NCI-H146 (cell line): ENCODE measurements at regions not wholly inside any gene's neighbourhood (a gene's known extent, or its start where the extent isn't known, plus 50 kb on each side); places are given as distances from the start of the nearest gene placed in this dataset.
"Not testable (repeated sequence)": the region's sequence is repeated elsewhere in the genome, so short reads cannot be mapped to it uniquely, and the experiment has no call there.

ENCODE experiments used
- DNase-seq: peaks from one replicate; lab custom pipeline; 2025; lab: John Stamatoyannopoulos, UW

DNA sequence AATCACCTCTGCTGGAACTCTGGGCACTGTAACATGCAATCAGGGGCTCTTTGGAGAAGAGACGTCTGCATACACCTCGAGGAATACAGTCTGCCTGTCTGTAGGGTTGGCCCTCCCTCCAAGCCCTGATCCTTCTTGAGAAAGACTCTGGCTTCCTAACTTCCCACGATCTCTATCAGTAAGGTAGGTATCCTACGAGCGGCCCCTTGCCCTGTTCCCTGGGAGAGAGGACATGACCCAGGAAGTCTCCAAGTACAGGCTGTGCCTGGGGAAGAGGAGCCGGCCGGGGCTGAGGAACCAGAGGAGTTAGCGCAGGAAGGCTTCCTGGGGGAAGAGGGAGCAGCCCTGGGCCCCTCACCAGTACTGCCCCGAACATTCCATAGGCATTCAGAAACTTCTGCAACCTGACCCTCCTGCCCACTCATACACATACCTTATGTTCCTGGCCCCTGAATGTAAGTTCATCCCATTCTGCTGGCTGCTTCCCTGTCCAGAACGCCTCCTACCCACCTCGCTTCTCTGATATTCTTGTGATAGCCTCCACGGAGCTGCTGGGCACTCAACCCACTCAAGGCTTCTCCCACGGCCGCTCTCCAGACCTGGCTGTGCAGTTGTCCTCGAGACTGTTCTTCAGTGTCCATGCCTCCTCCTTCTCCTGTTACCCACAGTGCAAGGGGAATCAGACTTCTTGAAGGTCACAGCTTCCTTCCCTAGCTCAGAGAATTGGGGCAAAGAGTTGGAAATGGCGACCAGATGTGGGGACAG lies 116.1 kb downstream of the CYP26B1 start:
- DNase-seq: no peak

DNA sequence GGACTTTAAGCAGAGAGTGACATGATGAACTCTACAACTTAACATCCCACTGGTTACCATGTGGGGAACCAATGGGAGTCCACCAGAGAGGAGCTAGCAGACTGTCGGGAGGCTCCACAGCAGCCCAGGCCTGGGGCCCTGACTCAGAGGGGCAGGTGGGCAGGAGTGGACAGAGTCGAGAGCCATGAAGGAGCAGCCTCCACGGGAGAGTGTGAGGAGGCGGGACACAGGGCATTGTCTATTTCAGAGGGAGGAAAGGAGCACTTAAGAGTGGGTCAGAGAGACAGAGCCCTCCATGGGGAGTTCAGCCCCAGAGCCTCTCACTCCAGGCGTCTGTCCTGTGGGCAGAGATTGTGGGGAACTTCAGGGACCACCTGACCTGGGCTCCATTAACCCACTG lies 118.7 kb downstream of the CYP26B1 start:
- no peak for DNase-seq

DNA sequence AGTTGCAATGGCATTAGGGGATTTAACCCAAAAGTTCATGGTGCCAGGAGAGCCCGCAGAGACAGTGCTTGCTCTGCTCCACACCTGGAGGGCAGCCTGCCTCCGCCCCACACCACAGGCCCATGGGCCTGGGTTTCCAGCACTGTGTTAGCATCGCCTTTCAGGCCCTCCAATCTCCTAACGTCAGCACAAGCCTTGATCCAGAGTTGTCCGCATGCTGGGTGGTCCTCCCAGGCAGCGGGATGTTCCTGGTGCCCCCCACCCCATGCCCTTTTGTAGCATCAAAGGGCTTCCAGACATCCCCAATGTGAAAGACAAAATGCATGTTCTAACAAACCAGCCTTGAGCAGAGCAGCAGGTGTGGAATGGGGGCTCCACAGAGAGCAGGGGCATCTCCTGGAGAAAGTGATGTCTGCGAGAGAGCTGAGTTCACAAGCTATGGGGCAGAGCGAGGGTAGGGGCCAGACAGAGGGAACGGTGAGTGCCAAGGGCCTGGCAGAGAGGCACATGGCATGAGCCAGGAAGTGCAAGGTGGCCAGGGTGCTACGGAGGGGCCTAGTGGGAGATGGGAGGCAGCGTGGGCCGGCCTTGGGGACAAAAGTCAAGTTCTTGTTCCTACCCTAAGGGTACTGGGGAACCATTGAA lies 119.2 kb downstream of the CYP26B1 start:
- no peak for DNase-seq

DNA sequence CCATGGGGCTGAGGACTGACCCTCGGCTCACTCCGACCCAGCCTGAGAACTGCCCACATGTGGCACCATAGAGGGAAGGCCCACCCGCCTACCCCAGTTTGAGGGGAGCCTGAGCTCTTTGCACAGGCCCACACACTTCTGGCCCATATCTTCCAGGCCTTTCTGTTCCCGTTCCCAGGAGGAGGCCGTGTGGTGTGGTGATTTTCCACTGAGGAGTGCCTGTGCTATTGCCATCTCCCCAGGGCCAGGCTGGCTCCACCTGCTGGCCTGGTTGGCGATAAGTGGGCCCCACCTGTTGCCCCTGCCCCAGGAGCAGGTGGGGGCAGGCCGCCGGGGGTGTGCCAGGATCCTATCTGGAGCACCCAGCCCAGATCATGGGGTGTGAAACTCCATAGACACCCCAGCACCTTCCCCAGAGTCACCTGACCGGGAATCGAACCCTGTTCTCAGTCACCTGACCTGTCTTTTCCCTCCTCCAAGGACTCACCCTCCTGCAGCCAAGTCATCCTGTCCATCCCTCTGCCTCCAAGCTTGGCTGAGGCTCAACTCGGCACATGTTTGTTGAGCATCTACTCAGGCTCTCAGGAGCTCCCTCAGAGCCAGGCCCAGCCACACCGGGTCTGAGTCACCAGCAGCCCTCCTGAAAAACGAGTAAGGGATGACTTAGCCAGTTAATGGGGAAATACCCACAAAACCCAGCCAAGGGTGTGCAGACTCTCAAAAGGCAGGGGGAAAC lies 120.1 kb downstream of the CYP26B1 start:
- DNase-seq: no peak

DNA sequence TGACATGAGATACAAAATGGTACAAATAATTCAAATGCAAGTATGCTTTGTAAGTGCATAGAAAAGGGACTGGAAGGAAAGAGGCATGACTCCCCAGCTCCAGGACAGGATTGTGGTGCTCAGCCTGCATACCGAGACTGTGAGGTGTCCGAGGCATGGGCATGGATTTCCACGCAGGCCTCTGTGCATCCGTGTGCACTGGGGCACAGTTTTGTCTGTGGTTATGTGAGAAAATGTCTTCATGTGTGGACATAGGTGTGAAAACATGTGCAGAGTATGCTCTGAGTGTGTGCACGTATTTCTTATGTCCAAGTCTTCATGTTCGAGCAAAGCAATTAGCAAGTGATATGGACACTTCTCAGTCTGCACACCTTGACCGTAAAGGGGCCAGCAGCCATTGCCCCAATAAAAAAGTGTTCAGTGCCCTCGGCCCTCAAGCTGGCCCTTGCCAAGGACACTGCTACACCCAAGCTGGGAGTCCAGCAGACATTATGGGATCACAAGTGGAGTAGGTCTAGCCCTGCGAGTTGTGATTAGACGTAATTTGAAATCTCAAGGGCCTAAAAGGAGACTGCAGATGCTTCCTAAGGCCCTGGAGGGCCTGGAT lies 120.7 kb downstream of the CYP26B1 start:
- no peak for DNase-seq

DNA sequence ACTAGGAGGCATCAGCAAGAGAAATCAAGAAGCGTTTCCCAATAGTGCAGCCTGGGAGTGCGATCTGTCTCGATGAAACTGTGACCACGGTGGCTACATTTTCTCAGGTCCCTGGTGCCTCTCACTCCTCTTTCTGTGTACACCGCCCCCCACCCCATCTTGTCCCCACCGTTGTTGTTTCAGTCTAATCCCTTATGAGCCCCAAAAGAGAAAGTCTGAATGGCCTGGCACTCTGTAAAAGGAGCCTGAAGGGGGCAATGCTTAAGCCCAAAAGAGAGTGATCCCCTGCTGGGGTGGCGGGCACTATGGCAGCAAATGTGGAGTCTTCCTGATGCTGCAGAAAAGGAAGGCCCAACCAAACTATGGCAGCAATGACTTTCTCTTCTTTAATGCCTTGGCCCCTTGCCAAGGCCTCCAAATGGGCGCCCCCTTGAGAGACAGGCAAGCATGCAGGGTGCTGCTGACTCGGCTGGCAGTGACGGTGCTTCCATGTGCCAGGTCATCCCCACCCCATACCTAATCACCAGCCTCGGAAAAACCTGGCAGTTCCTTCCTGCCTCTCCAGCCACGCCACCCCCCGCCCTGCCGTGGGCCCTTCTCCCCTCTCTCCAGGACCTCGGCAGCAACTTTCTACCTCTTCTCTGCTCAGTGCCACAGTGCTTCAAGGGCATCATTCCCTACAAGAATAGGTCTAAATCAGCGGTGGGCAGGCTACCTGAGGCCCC lies 123.0 kb downstream of the CYP26B1 start:
- no peak for DNase-seq

DNA sequence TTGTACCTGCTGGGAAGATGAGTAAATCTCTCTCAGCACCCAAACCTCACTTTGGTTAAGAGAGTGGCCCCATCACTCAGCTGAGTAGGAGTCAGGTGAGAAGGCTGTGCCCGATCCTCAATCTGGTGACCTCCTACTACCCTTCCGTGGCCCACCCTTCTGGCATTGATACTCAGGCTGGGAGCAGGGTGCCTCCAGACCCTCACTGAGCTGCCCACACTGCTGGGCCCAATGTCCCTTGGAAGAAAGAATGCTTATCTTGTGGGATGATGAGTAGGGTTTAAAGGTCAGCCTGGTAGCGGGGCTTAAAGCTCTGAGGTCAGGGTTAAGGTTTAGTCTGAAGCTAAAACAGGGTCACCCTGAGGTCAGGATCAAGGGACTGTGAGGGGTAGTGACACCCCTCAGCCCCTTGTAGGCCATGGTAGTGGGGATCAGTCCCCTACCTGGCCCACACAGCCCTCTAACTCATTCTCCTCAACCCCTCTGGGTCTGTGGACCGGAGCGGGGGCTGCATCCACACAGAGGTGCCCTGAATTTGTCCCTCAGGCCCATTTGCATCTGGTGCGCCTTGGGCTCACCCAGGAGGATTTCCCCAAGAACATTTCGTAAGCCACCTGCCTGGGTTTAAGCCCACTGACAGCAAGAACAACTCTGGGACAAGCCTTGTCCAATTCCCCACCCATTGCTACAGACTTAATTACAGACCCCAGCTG lies 123.8 kb downstream of the CYP26B1 start:
- no peak for DNase-seq

DNA sequence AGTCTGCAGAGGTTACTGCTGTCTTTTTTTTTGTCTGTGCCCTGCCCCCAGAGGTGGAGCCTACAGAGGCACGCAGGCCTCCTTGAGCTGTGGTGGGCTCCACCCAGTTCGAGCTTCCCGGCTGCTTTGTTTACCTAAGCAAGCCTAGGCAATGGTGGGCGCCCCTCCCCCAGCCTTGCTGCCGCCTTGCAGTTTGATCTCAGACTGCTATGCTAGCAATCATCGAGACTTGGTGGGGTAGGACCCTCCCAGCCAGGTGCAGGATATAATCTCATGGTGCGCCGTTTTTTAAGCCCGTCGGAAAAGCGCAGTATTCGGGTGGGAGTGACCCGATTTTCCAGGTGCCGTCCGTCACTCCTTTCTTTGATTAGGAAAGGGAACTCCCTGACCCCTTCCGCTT lies 126.3 kb downstream of the CYP26B1 start:
- DNase-seq: not testable (repeated sequence)

DNA sequence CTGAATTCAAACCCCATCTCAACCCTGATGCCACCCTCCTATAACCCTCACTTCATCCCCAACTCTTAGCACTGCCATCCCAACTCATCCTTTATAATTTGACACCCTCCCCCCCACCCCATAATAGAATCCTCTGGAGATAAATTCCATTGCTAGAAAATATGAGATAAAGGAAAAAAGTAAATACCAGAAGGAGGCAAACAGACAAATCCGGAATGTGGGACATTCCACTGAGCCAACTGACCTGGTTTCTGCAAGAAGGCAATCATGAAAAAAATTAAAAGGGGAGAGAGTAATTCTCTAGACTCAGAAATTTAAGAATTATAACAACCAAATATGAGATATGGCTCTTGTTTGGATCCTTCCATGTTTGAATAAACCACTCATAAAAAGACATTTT lies 132.4 kb downstream of the CYP26B1 start:
- DNase-seq: no peak

DNA sequence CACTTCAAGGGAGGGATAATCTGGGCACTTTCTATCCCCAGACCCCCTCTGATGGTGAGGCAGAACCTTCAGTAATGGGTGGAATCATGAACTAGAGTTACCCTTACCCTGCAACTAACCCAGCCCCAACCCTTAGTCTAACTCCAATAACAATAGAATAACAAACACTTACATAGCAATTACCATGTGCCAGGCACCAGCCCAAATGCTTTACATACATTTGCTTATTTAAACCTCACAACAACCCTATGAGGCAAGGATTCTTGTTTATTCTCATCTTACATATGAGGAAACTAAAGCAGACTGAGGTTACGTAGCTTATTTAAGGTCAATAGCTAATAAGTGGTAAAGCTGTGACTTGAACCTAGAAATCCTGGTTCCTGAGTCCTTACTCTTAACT lies 132.8 kb downstream of the CYP26B1 start:
- no peak for DNase-seq

DNA sequence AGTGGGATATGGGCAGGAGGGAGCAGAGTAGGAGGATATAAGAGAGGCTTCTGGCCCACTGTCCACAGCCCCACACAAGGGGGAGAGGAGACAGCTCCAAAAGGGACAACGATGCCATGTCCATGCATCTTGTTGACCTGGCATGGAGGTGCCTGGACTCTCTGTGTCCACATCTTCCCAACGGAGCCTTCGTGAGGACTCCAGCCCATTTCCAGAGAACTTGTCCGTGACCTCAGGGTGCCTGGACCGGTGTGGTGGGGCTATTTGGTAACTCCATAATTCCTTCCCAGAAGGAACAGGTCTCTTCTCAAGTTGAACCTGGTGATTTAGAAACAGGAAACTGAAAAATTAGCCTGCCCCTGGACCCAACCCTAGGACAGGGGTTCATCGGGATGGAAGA lies 133.9 kb downstream of the CYP26B1 start:
- DNase-seq: no peak

DNA sequence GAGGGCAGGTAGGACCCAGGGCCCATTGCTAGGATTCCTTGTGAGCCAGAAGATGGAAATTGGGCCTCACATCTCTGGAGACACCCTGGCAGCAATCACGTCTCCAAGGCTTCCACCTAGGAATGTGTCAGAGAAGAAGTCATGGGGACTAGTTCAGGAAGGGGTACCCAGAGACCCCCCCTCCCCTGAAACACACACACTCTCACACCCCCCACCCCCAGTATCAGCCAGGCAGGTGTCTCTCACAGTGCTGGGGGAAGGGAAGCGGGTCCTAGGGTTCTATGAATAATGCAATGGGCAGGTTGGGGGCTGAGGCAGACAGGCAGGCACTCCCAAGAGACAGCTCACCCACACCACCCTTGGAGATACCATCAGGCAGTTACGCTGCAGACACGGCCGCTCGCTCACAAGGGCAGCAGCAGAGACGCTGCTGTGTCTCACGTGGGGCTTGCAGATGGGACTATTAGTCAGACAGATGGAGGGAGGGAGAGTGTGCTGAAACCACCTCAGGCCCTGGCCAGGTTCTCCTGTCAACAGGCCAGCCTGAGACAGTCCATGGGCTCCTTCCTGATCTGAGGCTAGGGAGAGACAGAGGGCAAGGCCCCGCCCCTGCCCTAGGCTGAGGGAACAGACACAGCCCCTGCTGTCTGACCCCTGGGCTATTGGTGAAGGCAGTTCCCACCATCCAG lies 134.6 kb downstream of the CYP26B1 start:
- no peak for DNase-seq

DNA sequence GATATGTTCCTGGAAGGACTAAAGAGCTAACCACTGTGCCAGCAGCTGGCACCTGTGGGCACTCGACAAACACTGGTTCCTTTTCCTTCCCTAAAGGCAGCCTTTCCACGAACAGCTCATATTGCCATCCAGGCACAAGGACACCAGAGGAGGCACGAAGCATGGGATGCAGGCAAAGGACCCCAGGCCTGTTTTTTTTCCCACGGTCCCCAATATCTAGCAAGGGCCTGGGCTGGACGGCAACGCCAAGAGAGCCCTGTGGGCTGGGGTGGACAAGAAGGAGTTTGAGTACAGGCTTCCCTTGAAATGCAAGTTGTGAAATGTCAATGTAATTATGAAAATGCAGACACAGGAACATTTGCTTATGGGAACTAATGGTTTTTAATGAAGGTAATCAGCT lies 135.9 kb downstream of the CYP26B1 start:
- no peak for DNase-seq

DNA sequence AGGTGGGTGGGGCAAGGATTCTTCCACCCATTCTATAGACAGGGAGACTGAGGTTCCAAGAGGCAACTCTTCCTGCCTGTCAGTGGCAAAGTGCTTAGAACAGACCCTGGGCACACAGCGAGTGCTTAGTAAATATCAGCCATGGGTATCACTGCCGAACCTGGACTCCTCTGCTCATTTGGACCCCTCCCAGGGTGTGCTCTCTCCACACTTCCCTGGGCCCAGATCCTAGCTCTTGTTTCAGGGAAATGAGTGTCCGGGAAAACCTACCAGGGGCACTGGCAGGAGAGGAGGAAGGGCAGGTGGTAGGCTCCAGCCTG lies 136.3 kb downstream of the CYP26B1 start:
- no peak for DNase-seq

DNA sequence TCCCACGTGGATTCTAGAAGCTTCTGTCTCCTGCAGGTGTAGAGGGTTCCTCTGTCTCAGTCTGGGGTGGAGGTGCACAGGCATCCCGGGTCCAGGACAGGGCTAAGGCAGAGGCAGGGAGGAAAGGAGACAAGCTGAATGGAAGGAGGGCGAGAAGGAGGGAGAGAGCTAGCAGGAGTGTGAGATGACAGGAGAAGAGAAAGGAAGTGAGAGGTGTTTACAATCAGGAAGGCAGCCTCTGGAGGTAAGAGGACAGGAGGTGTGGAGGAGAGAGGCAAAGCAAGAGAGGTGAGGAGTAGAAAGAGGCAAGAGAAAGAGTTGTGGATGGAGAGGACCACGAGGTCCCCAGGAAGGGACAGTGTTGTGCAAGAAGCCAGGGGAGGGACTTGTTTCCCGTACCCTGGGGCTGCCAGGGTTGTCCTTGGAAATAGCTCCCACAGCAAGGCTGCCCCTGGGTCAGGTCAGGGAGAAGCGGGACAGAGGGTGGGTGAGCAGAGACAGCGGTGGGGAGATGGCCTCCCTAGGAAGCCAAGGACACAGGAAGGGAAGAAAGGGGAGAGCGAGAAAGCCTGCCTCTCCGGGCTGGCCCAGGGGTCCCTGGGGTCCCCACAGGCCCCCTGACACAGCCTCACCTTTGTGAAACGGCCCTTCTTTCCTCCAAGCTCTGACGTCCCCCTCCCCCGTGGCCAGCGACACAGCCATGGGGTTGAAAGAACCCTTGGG lies 136.9 kb downstream of the CYP26B1 start:
- DNase-seq: no peak

DNA sequence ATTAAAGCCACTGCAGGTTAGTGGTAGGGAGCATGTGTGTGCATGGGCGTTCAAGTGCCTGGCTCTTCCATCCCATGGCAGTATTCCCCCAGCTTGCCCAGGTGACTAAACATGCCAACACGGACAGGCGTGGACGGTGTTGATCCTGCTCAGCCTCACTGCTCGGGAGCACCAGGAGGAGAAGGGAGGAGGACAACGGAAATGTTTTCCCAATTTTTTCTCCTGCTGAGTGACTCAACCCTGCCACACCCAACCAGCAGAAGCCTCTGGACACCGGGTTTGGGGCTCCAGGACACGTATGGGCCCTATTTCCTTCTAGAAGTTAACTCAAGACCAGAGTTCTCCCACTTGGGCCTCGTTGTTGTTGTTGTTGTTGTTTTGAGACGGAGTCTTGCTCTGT lies 139.1 kb downstream of the CYP26B1 start:
- DNase-seq: no peak

DNA sequence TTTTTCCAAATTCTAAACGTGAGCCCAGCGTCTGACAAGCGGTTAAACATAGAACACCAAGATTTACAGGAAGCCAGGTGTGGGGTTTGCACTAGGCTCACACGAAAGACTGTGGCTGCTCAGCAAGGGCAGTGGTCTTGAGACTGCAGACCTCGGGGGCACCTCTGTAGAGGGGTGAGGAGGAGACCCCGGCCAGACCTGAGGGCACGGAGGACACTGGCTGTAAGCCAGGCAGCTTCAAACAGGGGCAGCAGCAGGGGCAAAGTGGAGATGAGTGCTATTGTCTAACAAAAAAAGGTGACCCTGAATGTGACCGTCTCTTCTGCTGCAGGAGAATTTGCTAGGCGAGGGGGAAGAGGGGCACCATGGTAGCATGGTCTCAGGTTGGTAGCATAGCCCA lies 140.3 kb downstream of the CYP26B1 start:
- no peak for DNase-seq

DNA sequence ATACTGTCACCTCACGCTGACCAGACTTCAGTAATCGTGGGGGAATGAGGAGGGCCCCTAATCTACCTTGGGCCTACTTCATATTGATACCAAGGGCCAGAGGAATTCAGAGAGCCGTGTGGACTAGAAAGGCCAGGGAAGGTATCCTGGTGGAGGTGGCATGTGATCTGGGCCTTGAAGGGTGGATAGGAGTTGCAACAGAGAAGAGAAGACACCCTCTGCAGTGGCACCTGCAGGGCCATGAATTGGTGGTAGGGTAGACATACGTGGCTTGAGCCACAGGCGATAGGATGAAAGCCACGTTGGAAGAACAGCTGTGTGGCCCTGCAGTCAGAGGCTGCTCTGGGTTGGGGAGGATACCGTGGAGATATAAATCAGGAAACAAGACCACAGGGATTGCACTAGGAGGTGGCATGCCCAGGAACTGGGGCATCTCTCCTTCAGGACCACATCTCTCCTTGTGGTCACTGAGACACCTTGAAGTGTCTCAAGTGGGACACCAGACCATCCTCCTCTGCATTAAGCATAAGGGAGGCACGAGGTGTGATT lies 141.4 kb downstream of the CYP26B1 start:
- no peak for DNase-seq

DNA sequence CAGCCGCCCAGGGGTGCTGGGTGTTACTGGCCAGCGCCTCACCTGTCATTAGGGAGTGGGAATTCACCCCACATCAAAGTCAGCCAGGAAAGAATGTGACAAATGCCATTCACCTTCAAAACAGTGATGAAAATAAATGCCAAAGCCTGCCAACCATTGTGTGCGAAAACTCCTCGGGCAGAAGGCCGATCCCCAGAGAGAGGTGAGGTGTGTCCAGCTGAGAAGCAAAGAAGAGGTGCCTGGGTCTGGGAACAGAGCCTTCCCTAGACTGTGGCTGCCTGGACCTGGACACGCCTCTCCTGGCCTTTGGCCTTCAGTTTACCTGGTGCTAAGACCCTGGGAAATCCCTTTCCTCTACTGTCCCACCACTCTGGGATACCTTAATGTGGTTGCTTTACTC lies 142.7 kb downstream of the CYP26B1 start:
- no peak for DNase-seq
